Hematopoietic multipotent progenitor cell treated with erythropoietin and hydrocortisone succinate and interleukin-3 and kit ligand, for 15 days (in vitro differentiated cells): ENCODE measurements at regions not wholly inside any gene's neighbourhood (a gene's known extent, or its start where the extent isn't known, plus 50 kb on each side); places are given as distances from the start of the nearest gene placed in this dataset.

ENCODE experiments used
- DNase-seq: peaks from one replicate; pipeline ENCODE4 v3.0.0-alpha.2; 2015; ENCODE audit warnings: low spot score

DNA sequence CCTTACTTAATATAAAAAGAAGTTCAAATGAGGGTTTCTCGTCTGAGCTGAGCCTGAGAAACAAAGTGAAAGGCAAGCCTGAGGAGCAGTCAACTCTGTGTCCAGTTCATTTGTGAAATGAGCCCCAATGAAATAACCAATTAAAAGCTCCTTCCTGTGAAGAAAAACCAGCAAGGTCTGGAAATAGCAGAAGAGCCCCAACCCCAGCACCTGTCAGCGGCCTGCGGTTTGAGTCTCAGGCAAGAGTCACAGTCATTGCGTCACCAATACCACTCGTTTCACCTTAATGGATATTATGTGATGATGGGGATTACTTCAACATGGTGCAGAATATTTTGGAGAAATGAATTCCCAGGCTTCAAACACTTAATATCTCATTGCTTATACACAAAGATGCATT is 211.3 kb upstream of the DPP6 start:
- no peak for DNase-seq

DNA sequence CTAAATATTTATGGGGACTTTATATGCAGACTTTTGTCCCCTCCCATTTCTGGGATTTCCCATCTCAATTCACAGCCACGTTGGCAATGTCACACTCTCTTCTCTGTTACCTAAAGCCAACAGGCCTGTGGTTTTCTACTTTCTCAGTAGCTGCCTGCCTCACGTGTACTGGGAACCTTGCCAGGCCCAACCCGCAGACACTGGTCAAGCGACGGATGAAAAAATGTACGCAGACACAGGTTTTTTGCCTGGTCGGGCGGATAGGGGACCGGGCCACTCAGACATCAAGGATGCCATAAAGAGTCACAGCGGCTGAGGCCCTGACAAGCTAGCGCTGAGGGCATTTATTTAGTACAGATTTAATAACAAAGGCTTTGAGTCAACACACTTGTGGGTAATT is 204.4 kb upstream of the DPP6 start:
- DNase-seq, result no peak

DNA sequence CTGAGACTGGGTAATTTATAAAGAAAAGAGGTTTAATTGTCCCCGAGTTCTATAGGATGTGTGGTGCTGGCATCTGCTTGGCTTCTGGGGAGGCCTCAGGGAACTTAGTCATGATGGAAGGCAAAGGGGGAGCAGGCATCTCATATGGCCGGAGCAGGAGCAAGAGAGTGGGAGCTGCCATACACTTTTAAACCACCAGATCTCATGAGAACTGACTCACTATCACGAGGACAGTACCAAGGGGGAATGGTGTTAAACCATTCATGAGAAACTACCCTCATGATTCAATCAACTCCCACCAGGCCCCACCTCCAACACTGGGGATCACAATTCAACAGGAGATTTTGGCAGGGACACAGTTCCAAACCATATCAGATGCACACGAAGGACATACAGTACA is 199.9 kb upstream of the DPP6 start:
- DNase-seq, result no peak

DNA sequence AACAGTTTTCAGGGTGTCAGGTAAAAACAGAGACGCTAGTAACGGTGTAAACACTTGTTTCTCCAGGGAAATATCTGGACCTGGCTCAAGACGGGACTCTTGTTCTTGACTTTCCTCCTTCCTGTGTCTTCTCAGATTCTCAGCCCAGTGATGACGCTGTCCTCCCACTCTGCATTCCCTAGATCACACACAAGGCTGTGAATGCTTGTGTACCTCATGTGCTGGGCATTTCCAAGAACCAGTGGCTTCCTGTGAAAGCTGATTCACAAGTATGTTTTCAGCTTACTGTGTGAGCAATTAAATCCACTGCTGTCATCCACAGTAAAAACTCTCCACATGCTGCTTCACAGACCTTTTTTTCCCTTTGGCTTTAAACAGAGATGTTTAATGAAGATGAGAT is 193.8 kb upstream of the DPP6 start:
- no peak for DNase-seq

DNA sequence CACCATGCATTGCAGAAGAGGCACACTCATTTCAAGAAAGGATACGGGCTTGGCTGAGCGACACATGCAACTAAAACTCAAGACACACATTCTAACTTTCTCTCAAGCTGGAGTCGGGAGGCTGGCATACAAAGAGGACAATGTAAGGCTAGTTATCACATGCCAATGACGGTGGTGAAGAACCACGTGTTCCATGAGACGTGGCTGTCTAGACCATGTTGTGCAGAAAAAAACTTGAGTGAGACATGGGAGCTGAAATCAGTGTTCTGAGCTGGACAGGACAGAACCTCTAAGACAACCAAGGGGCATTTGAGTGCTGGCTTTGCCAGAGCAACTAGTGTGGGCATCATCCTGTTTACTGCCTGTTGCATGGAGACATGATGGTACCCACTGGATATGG is 193.0 kb upstream of the DPP6 start:
- DNase-seq, result no peak

DNA sequence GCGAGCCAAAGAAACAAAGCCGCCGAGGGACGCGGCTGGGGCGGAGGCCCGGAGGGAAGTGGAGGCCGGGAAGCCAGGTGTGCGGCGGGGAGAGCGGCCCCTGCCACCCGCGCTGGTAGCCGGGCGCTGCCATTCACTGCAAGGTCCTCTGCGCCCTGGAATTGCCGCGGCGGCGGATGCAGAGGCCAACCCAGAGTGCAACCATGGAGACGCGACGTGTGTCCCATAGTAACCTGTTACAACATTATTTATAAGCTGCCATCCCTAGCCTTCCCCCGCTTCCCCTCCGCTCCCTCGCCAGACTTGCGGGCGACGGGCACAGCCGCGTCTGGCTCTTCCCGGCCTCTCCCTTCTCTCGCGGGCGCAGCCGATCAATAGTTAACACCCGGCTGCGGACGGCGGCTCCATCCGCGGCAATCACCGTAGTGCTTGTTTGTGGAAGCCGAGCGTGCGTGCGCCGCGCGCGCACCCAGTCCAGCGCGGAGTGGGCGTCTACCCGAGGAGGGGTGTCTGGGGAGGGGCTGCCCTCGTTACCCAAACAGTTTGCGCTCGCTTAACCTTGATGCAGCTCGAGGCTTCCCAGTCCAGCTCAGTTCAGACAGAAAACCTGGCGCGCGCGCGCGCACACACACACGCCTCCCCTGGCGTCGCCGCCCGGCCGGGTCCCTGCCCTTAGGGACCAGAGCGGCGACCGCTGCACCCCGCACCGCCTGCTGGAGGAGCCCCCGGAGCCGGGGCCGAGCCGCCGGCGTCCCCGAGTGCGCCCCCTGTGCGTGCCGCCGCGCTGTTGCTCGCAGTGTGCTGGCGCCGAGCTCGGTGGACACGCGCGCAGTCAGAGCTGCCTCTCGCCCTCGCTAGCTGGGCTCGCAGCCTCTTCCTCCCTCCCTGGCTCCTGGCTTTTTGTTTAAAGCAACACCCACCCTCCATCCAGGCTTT is 165.4 kb upstream of the DPP6 start:
- DNase-seq, result no peak

DNA sequence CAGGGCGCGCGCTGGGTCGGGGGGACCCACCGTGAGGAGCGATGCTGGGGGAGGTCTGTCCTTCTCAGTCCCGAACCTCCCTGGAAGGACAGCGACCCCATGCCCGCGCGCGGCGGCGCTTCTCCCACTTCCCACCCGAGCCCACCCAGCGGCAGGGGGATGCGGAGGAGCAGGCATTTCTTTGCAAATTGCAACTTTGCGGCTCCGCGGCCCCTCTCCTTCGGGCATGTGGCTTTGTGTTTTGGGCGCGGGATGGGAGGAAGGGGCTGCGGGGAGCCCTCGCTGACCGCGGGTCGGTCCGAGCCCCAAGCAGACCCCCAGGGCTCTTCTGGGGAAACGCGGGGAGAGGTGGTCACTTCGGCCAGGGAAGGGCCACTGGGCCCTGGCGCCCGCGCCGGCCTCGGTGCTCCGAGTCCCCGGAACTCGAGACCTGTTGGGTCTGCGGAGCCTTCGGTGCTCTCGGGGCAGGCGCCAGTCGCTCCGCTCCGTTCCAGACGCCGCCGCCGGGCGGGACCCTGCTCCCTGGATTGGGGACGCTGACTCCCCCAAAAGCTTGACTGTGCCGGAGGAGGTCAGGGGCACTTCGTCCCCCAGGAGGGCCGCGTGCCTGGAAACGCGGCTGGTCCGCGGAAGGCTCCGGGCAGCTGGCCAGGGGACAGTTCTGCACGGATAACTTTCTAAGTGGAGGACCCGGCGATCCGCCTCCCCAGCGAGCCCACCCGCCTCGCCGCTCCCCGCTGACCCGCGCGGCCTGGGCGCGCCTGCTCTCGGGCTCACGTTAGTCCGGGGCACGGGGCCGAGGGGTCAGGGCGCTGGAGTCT is 164.2 kb upstream of the DPP6 start:
- no peak for DNase-seq

DNA sequence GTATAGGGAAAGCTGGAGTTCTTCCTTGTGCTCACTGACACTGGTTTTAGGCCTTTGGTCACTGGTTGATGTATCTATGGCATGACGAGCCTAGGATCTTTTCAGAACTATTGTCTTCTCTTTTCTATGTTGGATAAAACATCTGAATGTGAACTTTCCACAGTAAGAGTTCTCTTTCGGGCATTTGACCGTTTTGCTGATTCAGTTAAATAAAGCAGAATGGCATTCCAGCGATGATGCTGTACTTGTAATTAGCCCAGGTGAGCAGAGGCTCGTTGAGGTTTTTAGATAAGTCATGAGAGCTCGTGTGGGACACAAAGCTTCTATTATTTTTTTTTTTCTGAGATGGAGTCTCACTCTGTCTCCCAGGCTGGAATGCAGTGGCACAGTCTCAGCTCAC is 160.2 kb upstream of the DPP6 start:
- DNase-seq, result no peak

DNA sequence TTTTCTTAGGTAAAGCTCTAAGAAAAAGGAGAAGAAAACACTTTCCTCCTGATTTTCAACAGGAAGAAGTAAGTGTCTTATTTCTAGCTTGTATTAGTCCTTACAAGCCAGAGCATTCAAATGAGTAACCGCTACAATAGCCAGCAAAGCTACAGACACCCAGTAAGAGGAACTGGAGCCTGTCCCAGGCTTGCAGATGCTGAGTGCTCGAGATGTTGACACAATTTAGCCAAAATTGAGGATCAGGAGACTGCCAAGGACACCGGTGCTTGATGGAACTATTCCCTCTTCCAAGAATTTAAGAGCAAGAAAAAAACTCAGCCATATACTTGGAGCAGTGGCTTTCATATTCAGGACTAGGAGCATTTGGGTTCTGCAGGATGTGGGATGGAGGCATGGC is 149.3 kb upstream of the DPP6 start:
- DNase-seq, result no peak

DNA sequence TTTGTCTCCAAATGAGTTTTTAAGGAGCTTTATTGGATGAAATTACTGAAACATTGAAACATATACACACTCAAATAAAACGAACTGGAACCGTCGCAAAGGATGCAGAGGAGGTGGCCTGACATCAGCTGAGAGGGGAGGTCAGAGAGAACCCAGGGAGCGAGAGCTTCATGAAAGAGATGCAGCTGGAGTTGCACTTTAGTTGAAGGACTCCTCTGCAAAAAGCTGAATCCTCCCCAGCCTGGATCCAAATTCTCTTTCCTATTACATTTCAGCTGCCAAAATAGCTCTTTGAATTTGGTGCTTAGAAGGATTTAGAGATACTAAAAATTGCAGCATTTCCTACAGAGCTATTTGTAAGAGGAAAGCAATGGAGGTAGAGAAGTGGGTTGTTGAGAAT is 140.0 kb upstream of the DPP6 start:
- no peak for DNase-seq

DNA sequence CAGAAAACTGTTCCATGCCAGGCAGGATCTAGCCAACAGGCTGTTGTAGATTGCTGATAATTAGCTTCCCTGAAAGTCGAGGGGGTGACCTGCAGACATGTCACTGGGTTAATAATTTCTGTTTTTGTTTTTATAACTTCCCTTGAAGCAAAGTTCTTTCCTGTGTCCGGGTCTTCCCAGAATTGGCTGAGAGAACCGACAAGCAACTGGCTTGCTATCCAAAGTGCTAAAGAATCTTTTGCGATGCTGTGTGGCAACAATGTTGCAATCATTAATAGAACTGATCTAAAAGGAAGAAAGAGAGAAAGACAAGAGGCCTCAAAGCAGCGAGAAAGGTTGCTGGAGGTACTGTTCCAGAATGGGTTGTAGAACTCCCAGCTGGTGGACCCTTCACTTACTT is 132.1 kb upstream of the DPP6 start:
- no peak for DNase-seq

DNA sequence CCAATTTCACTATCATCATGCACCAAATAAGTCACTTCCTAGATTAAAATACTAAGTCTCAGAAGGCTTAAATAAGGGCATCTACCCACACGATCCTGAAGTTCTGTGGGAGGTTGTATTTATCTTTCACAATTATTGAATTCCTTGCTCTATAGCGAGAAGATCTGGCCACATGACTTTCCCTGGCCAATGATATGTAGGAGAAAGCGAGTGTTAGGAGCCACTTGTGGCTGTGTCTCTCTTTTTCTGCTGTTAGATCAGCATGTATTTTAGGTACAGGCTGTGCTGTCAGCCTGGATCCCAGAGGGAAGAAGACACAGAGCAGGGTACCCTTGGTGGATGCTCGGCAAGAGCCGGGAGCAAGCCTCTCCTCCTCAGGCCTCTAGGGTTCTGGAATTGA is 131.3 kb upstream of the DPP6 start:
- no peak for DNase-seq

DNA sequence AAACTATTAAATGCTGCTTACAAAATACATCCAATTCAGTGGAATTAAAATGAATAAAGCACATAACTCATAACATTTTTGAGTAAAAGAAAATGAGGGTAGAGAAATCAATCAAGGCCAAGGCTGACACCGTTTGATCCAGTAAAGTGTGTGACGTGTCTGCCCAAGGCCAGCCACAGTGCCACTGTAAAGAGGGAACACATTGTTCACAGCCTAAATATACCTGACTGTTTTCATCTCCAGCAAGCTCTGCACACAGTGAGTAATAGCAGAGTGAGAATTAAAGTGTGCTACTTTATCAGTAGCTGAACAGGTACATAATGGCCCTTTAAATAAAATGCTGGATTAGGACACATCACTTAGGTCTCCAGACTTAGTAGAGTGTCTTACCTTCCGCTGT is 130.8 kb upstream of the DPP6 start:
- no peak for DNase-seq

DNA sequence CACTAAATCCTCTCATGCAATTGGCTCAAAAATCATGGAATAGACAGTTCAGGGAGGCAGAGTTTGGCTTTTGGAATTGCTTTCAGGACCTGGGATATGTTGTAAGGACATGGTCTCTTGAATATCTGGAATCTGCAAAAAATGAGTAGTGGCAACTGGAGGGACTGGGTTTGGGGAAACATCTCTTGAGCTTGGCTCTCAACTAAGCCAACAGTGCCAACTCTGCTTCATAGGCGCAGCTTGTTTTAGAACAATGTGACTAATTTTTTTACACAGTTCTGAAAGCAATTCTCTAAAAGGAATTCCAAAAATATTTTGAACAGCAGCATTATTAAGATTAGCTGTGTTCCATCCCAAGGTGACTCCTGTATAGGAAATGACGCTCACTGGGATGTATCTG is 121.5 kb upstream of the DPP6 start:
- DNase-seq, result no peak

DNA sequence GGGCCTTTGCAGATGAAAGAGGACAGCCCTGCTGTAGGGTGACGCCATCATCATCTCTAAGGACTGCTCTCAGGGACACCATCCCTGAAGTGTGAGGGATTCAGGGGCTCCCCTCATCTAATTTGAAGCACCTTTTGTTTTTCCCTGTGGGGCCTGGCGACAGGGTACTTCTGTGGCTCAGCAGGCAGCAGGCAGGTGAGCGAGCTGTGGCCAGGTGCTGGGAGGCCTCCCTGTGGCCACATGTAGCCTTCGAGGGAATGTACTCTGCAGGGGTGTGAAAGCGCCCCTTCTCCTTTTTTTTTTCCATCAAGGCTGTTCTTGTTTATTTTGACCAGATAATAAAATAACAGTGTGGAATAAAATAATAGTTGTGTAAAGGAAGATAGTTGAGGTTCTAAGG is 118.2 kb upstream of the DPP6 start:
- DNase-seq, result no peak

DNA sequence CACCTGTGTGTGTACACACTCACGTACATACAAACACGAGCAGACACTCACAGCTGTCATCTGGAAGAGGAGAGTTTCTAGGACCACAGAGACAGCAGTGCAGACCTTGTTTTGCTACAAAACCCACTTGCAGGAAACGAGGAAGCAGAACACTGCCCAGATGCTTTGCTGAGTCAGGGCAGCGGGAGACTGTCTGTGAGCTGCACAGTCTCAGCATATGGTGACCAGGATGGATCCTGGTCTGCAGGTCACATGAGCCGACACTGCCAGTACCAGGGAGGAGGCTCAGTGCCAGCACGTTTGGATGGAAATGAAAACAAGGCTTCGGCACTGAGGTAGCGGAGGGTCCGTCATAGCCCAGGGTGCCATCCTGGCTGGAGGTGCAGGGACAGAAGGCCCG is 117.6 kb upstream of the DPP6 start:
- no peak for DNase-seq

DNA sequence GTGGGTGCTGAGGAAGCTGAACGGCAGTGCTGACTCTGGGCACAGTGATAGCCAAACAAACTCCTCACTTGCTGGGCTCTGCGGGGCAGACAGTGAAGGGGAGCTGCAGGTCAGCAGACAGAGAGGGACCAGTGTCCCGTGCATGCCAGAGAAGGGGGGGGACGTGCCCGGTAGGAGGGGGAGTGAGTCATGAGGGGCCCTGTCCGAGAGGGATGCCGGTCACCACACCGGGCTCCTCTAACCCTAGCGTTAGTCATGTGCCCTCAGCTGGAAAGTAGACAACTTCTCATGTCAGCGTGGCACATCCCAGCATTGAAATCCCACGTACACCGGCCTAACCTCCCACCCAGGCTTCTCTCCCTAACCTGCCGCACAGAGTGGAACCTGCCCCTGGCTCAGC is 117.1 kb upstream of the DPP6 start:
- no peak for DNase-seq

DNA sequence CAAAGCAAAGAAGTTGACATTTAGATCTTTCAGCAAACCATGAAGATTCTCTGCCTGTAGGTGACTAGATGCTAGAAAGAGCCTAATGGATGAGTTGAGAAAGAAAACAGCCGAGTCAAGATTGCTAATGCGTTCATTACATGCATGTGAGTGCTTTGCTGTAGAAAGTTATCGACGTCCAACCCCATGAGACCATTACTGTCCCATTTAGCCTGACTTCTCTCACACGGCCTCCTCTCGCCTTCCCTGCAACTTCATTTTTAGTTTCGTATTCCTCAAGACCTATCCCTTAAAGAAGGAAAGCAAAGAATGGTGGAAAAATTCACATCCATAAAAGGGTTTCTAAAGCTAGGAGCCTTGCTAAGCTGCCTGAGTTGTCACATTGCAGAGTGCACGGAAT is 113.7 kb upstream of the DPP6 start:
- no peak for DNase-seq

DNA sequence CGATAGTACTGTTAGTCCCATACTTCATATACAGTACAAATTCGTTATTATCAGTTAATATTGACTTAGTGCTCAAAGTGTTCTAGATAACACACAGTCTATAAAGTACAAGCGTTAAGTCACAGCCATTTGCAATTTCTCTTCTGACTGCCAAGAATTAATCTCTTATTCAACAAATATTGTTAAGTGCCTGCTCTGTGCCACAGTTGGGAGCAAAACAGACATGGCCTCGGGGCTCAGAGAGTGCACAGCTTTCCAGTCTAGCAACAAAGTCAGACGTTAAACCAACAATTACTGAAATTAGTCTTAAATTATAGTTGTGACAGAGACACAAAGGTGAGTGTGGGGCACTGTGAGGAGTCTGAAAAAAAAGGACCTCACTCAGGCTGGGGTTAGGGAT is 113.0 kb upstream of the DPP6 start:
- no peak for DNase-seq

DNA sequence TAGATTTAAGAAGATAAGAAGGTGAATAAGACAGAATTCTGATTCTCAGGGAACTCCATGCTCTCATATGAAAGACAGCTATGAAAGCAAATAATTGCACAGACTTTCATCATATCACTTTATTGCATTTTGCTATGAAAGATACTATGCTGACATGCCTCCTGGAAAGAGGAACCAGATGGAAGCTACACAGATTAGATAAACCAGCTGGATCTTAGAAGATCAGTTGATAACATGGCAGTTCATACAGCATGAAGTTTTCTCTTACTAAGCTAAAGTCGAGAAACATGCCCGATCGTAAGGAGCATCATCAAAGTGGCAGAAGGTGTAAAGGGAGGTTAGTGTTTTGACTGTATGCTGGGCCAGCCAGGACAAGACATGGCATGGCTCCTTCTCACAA is 112.5 kb upstream of the DPP6 start:
- DNase-seq, result no peak

DNA sequence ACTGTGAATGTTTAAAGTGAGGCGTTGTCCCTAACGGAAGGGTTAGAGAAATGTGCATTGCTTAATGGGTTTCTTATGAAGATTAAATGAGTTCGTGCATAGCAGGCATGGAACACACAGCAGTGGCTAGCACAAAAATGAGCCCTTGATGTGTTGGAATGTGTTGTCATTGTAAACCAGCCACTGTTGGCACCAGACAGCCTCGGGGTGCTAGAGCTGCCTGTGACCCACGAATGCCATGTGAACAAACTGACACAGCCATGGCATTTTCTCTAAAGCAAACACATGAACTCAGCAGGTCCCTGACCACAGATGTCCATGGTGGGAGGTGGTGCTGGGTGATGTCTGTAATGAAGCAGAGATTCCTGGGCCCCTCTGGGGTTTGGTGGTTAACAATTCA is 111.1 kb upstream of the DPP6 start:
- no peak for DNase-seq

DNA sequence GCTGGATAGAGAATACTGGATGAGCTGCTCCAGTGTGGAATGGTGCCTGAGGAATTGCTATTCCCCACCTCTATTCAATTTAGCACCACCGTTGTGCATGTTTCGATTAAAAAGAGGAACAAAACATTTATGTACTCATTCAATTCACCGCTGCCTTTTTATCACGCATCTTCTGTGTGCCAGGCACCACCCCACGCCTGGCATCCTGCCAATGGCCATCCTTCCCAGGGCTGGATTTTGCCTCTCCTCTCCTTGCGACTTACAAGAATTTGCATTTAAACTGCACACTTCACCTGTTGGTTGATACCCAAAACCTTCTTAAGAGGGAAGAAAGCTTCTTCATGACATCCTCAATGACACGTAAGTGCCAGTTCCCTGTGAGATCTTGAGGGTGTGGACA is 110.2 kb upstream of the DPP6 start:
- DNase-seq, result no peak

DNA sequence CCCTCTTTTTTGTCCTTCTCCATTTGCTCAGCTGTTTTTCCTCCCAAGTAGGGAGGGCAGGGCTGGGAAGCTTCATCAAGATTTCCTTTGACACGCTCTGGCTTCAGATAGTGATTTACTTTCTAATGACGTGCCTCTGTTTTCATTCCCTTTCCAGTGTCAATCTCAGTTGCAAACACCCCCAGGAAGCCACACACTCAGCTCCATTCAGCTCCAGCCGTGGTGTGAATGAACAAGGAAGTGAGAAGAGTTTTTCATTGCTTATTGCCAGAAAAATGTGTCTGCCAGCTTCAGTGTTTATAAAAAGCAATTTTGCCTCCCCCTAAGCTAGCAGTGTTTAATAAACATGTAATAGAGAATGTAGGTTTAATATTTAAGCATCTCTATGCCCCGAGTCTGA is 108.7 kb upstream of the DPP6 start:
- no peak for DNase-seq

DNA sequence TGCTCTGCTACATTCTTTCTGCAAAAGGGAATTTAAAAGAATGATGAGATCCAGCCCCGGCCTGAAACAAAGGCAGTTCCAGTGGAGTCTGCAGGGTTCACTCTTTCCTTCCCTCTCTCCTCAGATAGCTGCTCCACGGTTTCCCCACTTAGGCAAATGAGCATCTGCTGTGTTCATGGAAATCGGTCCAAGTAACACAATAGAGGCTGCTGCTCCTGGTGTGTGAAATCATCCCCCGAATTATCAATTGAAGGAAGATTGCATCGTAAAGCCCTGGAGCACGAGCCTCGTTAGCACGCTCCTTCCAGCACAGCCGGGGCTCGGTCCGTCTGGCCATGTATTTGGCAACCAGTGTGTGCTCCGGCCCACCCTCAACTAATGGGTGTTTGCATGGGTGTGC is 108.3 kb upstream of the DPP6 start:
- DNase-seq, result no peak
